ENCODE measurements at regions not wholly inside any gene's neighbourhood (a gene's known extent, or its start where the extent isn't known, plus 50 kb on each side); places are given as distances from the start of the nearest gene placed in this dataset.

DNA sequence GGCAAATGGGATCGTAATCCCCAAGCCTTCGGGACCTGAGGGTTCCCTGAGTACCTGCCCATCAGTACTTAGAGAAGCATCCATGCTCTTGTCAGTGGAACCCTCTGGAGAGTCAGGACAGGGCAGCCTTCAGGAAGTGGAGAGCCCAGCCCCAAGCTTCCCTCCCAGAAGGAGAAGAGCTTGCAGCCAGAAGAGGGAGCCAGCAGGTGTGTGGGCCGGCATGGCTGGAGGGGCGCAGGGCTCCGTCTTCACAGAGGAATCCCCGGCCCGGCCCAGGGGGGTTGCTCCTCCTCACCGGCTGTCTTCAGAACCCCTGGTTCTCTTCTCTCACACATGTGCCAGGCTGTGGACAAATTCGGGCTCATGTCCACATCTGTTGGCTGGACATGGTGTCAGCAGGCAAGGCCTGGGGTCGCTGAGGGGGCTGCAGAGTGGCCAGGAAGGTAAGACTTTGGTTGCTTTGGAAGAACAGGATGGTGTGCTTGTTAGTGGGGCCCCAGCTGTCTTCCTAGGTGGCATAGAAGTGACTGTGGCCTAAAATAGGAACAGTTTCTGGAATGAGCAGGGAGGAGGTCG lies 58.9 kb upstream of the RXRA start:
- H3K27ac Mint-ChIP-seq: no peak overlapping the region
- H3K27me3 Mint-ChIP-seq: peaks cover 12% of the 10 kb centered on the region
- no peaks in the 10 kb centered on the region for H3K36me3 Mint-ChIP-seq
- no peak for ATAC-seq (ENCODE audit: low read depth)
- no peak overlapping the region for H3K4me3 Mint-ChIP-seq
- DNase-seq (ENCODE audit: low spot score in 2 of 2): no peak
- peaks cover 24% of the 10 kb centered on the region for H3K4me1 Mint-ChIP-seq
- peaks cover 3% of the 10 kb centered on the region for H3K9me3 Mint-ChIP-seq

GRCh38 chr9:134267881-134268724 lies 58.2 kb upstream of the RXRA start:
- H3K4me3 Mint-ChIP-seq: peak overlapping the region; percentile 40
- peaks cover 24% of the 10 kb centered on the region for H3K4me1 Mint-ChIP-seq
- peak; percentile 78 for ATAC-seq (ENCODE audit: low read depth)
- H3K36me3 Mint-ChIP-seq: no peaks in the 10 kb centered on the region
- no peak overlapping the region for H3K27ac Mint-ChIP-seq
- DNase-seq (ENCODE audit: low spot score in 2 of 2): peak in 1 of 2 donors; percentile 23
- peaks cover 8% of the 10 kb centered on the region for H3K27me3 Mint-ChIP-seq
- H3K9me3 Mint-ChIP-seq: peaks cover 3% of the 10 kb centered on the region

DNA sequence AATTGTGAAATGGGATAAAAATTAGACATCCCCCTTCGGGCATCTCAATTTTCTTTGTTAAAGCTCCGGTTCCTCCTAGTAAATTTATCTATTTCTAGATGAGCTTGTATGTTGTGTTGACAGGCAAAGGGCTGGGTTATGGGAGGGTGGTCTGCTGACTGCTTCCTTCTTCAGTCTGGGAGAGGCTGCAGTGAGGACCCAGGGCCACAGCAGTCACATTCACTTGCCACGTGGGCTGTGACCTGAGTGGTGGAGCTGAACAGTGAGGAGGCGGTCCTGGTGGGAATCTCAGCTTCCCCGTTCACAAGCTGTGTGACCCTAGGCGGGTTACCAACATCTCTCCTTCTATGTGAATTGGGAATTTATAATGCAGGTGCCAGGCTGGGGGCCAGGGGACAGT lies 57.5 kb upstream of the RXRA start:
- no peak for DNase-seq (ENCODE audit: low spot score in 2 of 2)
- Mint-ChIP-seq H3K4me3 (no peak overlapping the region), H3K27ac (no peak overlapping the region), H3K27me3 (peaks cover 12% of the 10 kb centered on the region), H3K4me1 (peaks cover 24% of the 10 kb centered on the region), H3K9me3 (peaks cover 3% of the 10 kb centered on the region), H3K36me3 (no peaks in the 10 kb centered on the region)
- no peak for ATAC-seq (ENCODE audit: low read depth)

DNA sequence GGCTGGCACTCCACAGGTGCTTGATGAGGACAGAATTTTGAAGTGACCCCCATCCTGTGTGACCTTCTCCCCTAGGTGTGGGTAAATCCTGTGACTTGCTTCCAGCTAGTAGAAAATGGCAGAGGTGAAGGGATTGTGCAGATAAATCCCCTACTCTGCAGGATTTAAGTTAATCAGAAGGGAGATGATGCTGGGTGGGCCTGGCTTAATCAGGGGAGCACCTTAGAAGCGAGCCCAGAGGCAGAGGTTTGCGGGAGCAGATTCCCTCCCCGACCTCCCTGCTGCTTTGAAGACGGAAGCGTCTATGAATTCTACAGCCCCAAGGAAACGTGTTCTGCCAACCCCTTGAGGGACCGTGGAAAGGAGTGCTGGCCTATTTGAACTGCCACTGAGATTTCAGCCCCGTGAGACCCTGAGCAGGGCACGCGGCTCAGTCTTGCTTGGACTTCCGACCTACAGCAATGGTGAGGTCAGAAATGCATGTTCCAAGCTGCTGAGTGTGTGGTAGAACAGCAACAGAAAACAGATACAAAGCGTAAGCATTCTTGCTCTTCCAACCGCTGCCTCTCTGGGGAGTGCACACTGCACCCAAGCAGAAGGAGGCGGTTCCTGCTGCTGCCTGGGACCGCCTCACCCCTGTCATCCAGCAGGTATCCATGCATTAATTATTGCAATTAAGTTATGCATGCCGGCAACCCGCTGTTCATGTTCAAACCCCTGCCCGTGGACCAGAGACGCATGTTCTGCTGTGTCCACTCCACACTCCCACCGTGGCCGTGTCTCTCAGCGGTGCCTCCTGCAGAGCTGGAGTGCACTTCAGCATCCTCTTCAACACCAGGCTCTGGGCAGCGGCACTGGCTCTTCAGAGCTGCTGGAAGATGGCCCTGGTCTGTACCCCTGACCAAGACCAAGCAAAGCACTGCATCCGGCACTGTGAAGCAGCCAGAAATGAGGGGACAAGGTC lies 54.6 kb upstream of the RXRA start:
- H3K4me1 Mint-ChIP-seq: peaks cover 19% of the 10 kb centered on the region
- peaks cover 6% of the 10 kb centered on the region for H3K27me3 Mint-ChIP-seq
- no peak overlapping the region for H3K4me3 Mint-ChIP-seq
- H3K27ac Mint-ChIP-seq: peak overlapping the region; percentile 48
- ATAC-seq (ENCODE audit: low read depth): peak; percentile 42
- no peaks in the 10 kb centered on the region for H3K9me3 Mint-ChIP-seq
- no peak for DNase-seq (ENCODE audit: low spot score in 2 of 2)
- no peaks in the 10 kb centered on the region for H3K36me3 Mint-ChIP-seq

DNA sequence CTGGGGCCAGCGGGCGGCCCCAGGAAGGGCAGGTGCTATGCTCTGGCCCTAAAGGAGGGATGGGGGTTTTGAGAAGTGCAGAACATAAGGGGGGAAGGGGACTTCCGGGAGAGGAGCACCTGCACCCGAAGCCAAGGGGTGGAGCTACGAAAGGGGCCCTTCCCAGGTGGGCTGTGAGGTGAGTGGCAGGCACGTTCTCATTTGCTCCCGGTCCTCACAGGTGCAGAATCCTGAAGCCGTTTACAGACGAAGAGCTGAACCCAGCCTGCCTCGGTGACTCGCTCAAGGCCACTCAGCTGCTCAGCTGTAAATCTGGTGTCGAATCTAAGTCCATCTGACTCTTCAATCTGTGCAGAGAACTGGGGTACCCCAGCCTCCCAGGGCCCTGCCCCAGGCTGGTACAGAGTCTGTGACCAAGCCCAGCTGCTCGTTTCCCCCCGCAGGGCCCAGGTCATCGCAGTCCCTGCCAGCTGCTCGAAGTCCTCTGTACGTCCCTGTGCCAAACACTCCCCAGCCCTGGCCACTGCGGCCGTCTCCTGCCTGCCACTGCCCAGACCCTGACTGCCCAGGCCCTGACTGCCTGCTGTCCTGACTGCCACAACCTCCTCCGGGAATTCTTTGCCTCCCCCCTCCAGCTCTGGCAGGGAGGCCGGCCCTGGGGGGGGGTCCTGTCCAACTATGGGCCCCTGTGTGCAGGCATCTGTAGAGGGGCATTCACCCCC lies 53.8 kb upstream of the RXRA start:
- ATAC-seq (ENCODE audit: low read depth) (no peak), DNase-seq (ENCODE audit: low spot score in 2 of 2) (no peak)
- no peak overlapping the region for H3K4me3 Mint-ChIP-seq
- peaks cover 21% of the 10 kb centered on the region for H3K4me1 Mint-ChIP-seq
- no peaks in the 10 kb centered on the region for H3K36me3 Mint-ChIP-seq
- no peaks in the 10 kb centered on the region for H3K9me3 Mint-ChIP-seq
- peak overlapping the region; percentile 48 for H3K27ac Mint-ChIP-seq
- peaks cover 5% of the 10 kb centered on the region for H3K27me3 Mint-ChIP-seq

GRCh38 chr9:134273647-134274046 lies 52.6 kb upstream of the RXRA start:
- Mint-ChIP-seq H3K9me3 (no peaks in the 10 kb centered on the region), H3K4me1 (peaks cover 14% of the 10 kb centered on the region), H3K27ac (no peak overlapping the region), H3K36me3 (no peaks in the 10 kb centered on the region), H3K27me3 (peaks cover 5% of the 10 kb centered on the region), H3K4me3 (no peak overlapping the region)
- no peak for DNase-seq (ENCODE audit: low spot score in 2 of 2)
- no peak for ATAC-seq (ENCODE audit: low read depth)

- Mint-ChIP-seq H3K27ac (no peak overlapping the region), H3K4me3 (no peak overlapping the region), H3K27me3 (peaks cover 4% of the 10 kb centered on the region), H3K9me3 (no peaks in the 10 kb centered on the region), H3K36me3 (no peaks in the 10 kb centered on the region), H3K4me1 (peaks cover 14% of the 10 kb centered on the region)
- ATAC-seq (ENCODE audit: low read depth): peak; percentile 57
- DNase-seq (ENCODE audit: low spot score in 2 of 2): no peak
Measured at GRCh38 chr9:134275375-134275774, 50.9 kb upstream of the RXRA start.

DNA sequence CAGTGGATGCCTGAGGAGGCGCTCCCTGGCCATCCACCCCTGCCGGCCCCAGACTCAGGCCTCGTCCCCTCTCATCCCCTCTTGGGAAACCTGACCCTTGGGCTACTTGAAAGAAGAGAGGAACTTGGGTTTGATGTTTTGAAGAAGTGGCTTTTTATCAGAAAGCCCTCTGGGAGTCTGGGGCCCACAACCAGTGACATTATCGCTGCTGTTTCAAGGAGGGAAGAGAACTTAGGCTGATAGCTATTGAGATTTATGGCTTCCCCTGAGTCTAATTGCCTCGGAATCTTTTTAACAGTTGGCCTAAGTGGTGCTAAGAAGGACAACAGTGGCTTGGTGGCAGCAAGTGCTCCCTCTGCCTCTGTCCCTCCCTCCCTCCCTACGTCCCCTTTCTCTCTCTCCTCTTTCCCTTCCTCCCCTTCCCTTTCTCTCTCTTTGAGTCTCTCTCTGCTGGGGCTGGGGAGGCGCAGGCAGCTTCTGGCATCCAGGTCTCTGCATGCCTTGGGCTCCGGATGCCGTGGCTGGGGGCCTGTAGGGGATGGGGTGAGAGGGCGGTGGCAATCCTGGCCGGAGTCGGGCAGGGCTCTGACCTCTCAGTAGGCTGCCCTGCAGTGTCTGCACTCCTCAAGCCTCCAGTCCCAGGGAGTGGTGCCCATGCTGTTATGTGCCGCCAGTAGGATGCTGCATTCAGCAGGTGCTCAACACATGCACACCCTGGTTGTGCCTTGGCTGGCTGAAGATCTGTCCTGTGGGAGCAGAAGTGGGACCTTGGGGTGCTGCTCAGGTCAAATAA lies 49.6 kb upstream of the RXRA start:
- DNase-seq (ENCODE audit: low spot score in 2 of 2) (no peak), ATAC-seq (ENCODE audit: low read depth) (peak; percentile 52)
- Mint-ChIP-seq H3K27ac (no peak overlapping the region), H3K4me1 (peaks cover 8% of the 10 kb centered on the region), H3K27me3 (peaks cover 4% of the 10 kb centered on the region), H3K9me3 (no peaks in the 10 kb centered on the region), H3K36me3 (no peaks in the 10 kb centered on the region), H3K4me3 (no peak overlapping the region)
